OCI-LY3 (cell line): ENCODE measurements at regions not wholly inside any gene's neighbourhood (a gene's known extent, or its start where the extent isn't known, plus 50 kb on each side); places are given as distances from the start of the nearest gene placed in this dataset.

Experiments
- EZH2phosphoT487 ChIP-seq: fragments of 200-600 bp; shearing (Covaris generic); IDR thresholded peaks from 2 replicates; pipeline ENCODE4 v1.6.1; 2018; ENCODE audit warnings: antibody characterized with exemption, mixed run types, low read depth
- TF ChIP-seq, protein P1 (sequence below): fragments of 200-600, 300-600 bp; sonication (generic); IDR thresholded peaks from 2 replicates; pipeline ENCODE4 v1.5.1; 2014; ENCODE audit warnings: antibody characterized with exemption, low read length, low read depth

DNA sequence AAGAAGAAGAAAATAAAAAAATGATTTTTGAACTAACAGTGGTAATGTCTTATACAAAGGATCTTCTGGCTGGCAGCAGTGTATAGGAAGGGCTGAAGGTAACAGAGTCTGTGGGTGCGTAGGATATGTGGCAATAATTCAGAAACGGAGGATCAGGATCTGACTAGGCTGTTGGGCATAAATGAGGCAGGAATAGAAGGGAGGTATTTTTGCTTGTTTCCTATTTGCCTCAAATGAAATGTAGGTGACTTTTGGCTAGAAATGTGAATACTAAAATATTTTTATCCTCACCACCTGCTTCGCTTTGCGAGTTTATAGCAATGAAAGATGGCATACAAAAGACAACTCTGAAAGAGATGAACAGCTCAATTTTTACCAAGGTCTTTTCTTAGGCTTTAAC, 1086.1 kb upstream of the CELF4 start:
- no peak for TF ChIP-seq EZH2phosphoT487
- TF ChIP-seq, protein P1, sequence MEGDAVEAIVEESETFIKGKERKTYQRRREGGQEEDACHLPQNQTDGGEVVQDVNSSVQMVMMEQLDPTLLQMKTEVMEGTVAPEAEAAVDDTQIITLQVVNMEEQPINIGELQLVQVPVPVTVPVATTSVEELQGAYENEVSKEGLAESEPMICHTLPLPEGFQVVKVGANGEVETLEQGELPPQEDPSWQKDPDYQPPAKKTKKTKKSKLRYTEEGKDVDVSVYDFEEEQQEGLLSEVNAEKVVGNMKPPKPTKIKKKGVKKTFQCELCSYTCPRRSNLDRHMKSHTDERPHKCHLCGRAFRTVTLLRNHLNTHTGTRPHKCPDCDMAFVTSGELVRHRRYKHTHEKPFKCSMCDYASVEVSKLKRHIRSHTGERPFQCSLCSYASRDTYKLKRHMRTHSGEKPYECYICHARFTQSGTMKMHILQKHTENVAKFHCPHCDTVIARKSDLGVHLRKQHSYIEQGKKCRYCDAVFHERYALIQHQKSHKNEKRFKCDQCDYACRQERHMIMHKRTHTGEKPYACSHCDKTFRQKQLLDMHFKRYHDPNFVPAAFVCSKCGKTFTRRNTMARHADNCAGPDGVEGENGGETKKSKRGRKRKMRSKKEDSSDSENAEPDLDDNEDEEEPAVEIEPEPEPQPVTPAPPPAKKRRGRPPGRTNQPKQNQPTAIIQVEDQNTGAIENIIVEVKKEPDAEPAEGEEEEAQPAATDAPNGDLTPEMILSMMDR, result no peak
